ENCODE measurements at regions not wholly inside any gene's neighbourhood (a gene's known extent, or its start where the extent isn't known, plus 50 kb on each side); places are given as distances from the start of the nearest gene placed in this dataset.

DNA sequence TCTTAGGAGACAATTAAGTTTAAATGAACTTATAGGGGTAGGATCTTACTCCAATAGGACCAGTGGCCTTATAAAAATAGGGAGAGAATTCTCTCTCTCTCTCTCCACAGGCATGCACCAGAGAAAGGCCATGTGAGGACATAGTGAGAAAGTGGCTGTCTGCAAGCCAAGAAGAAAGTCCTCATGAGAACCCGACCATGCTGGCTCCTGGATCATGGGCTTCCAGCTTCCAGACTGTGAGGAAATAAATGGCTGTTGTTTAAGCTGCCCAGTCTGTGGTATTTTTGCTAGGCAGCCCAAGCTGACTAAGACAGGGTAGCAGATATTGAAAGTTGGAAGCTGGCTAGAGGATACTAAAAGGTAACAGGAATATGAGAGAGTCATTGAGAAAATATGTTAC is 454.0 kb downstream of the NBAS start:
- TF ChIP-seq, protein P1, sequence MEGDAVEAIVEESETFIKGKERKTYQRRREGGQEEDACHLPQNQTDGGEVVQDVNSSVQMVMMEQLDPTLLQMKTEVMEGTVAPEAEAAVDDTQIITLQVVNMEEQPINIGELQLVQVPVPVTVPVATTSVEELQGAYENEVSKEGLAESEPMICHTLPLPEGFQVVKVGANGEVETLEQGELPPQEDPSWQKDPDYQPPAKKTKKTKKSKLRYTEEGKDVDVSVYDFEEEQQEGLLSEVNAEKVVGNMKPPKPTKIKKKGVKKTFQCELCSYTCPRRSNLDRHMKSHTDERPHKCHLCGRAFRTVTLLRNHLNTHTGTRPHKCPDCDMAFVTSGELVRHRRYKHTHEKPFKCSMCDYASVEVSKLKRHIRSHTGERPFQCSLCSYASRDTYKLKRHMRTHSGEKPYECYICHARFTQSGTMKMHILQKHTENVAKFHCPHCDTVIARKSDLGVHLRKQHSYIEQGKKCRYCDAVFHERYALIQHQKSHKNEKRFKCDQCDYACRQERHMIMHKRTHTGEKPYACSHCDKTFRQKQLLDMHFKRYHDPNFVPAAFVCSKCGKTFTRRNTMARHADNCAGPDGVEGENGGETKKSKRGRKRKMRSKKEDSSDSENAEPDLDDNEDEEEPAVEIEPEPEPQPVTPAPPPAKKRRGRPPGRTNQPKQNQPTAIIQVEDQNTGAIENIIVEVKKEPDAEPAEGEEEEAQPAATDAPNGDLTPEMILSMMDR (IDR thresholded peaks at IDR 0.05) = no peak
- TF ChIP-seq ZFX (IDR thresholded peaks at IDR 0.05; ENCODE audit: borderline replicate concordance) = no peak

Data from 22Rv1 (cell line).